ENCODE measurements at regions not wholly inside any gene's neighbourhood (a gene's known extent, or its start where the extent isn't known, plus 50 kb on each side); places are given as distances from the start of the nearest gene placed in this dataset.

GRCh38 chr4:183588169-183588675 is 70.8 kb downstream of the RWDD4 start:
- H3K9me3 Mint-ChIP-seq, result peaks cover 14% of the 10 kb centered on the region
- Histone ChIP-seq H3K9ac (ENCODE audit: extremely low read depth, low read length, poor library complexity, severe bottlenecking) (no peak overlapping the region), H3K9me3 (ENCODE audit: control insufficient read depth, low read length) (no peaks in the 10 kb centered on the region), H3K36me3 (ENCODE audit: control insufficient read depth, insufficient read depth, low read length) (no peaks in the 10 kb centered on the region), H3K4me3 (ENCODE audit: low read length) (no peak overlapping the region), H3K27me3 (ENCODE audit: control insufficient read depth, insufficient read depth, low read length, poor library complexity, severe bottlenecking) (no peaks in the 10 kb centered on the region), H3K27ac (ENCODE audit: low read depth, low read length) (no peak overlapping the region), H3K4me1 (ENCODE audit: control insufficient read depth, insufficient read depth, low read length) (no peaks in the 10 kb centered on the region)
- H3K36me3 Mint-ChIP-seq (ENCODE audit: low read depth), result no peaks in the 10 kb centered on the region
- no peak overlapping the region for H3K4me3 Mint-ChIP-seq
- no peaks in the 10 kb centered on the region for H3K4me1 Mint-ChIP-seq
- no peaks in the 10 kb centered on the region for H3K27me3 Mint-ChIP-seq (ENCODE audit: insufficient read depth)
- no peak for DNase-seq
- TF ChIP-seq CTCF (conservative IDR thresholded peaks at IDR 0.05), result no peak
- H3K27ac Mint-ChIP-seq, result no peak overlapping the region
- 93 to 95% methylated on average over 10 to 11 of the region's 11 CpGs for WGBS, 2 experiments (ENCODE audit: insufficient coverage in 1 of 2, insufficient read length in 1 of 2)

- H3K27me3 ChIP-seq (ENCODE audit: control insufficient read depth, insufficient read depth, low read length, poor library complexity, severe bottlenecking), result no peaks in the 10 kb centered on the region
- no peaks in the 10 kb centered on the region for H3K4me1 ChIP-seq (ENCODE audit: control insufficient read depth, insufficient read depth, low read length)
- no peak for TF ChIP-seq CTCF (conservative IDR thresholded peaks at IDR 0.05)
- no peaks in the 10 kb centered on the region for H3K4me1 Mint-ChIP-seq
- no peak overlapping the region for H3K4me3 Mint-ChIP-seq
- no peaks in the 10 kb centered on the region for H3K27me3 Mint-ChIP-seq (ENCODE audit: insufficient read depth)
- no peak overlapping the region for H3K27ac ChIP-seq (ENCODE audit: low read depth, low read length)
- no peak overlapping the region for H3K4me3 ChIP-seq (ENCODE audit: low read length)
- H3K9ac ChIP-seq (ENCODE audit: extremely low read depth, low read length, poor library complexity, severe bottlenecking), result no peak overlapping the region
- H3K27ac Mint-ChIP-seq, result no peak overlapping the region
- H3K9me3 Mint-ChIP-seq, result peaks cover 13% of the 10 kb centered on the region
- no peaks in the 10 kb centered on the region for H3K36me3 Mint-ChIP-seq (ENCODE audit: low read depth)
- no peak for DNase-seq
- 94% methylated on average over 3 of the region's 3 CpGs; no CpG with 5 or more reads in 1 of the 2 experiments for WGBS, 2 experiments (ENCODE audit: insufficient coverage in 1 of 2, insufficient read length in 1 of 2)
- H3K36me3 ChIP-seq (ENCODE audit: control insufficient read depth, insufficient read depth, low read length), result no peaks in the 10 kb centered on the region
- no peaks in the 10 kb centered on the region for H3K9me3 ChIP-seq (ENCODE audit: control insufficient read depth, low read length)
These were observed 70.3 kb downstream of the RWDD4 start for GRCh38 chr4:183588691-183589090.

GRCh38 chr4:183589461-183590099 is 69.4 kb downstream of the RWDD4 start:
- peaks cover 13% of the 10 kb centered on the region for H3K9me3 Mint-ChIP-seq
- TF ChIP-seq CTCF (conservative IDR thresholded peaks at IDR 0.05), result no peak
- no peak overlapping the region for H3K4me3 Mint-ChIP-seq
- no peaks in the 10 kb centered on the region for H3K27me3 Mint-ChIP-seq (ENCODE audit: insufficient read depth)
- Histone ChIP-seq H3K27me3 (ENCODE audit: control insufficient read depth, insufficient read depth, low read length, poor library complexity, severe bottlenecking) (no peaks in the 10 kb centered on the region), H3K27ac (ENCODE audit: low read depth, low read length) (no peak overlapping the region), H3K36me3 (ENCODE audit: control insufficient read depth, insufficient read depth, low read length) (no peaks in the 10 kb centered on the region), H3K9me3 (ENCODE audit: control insufficient read depth, low read length) (no peaks in the 10 kb centered on the region), H3K9ac (ENCODE audit: extremely low read depth, low read length, poor library complexity, severe bottlenecking) (no peak overlapping the region), H3K4me3 (ENCODE audit: low read length) (no peak overlapping the region), H3K4me1 (ENCODE audit: control insufficient read depth, insufficient read depth, low read length) (no peaks in the 10 kb centered on the region)
- WGBS, 2 experiments (ENCODE audit: insufficient coverage in 1 of 2, insufficient read length in 1 of 2), result 87% methylated on average over 4 to 5 of the region's 5 CpGs
- no peaks in the 10 kb centered on the region for H3K36me3 Mint-ChIP-seq (ENCODE audit: low read depth)
- no peaks in the 10 kb centered on the region for H3K4me1 Mint-ChIP-seq
- no peak overlapping the region for H3K27ac Mint-ChIP-seq
- DNase-seq, result no peak
